ENCODE measurements at regions not wholly inside any gene's neighbourhood (a gene's known extent, or its start where the extent isn't known, plus 50 kb on each side); places are given as distances from the start of the nearest gene placed in this dataset.
"Not testable (repeated sequence)": the region's sequence is repeated elsewhere in the genome, so short reads cannot be mapped to it uniquely, and the experiment has no call there.

- H3K9me3 ChIP-seq (ENCODE audit: insufficient read depth, low read depth, low read length); H3K27me3 ChIP-seq (ENCODE audit: insufficient read depth, low read length); H2BK120ac ChIP-seq (ENCODE audit: insufficient read depth, low read length, poor library complexity); H4K12ac ChIP-seq (ENCODE audit: low read depth, low read length); H3K79me1 ChIP-seq (ENCODE audit: low read length); H3K27ac ChIP-seq (ENCODE audit: low read depth, low read length); H3K18ac ChIP-seq (ENCODE audit: low read length); H2BK5ac ChIP-seq (ENCODE audit: low read depth, low read length, poor library complexity); H4K8ac ChIP-seq (ENCODE audit: low read depth, low read length); H3K23ac ChIP-seq (ENCODE audit: low read length); H2AFZ ChIP-seq (ENCODE audit: insufficient read depth, low read length, poor library complexity); H3K79me2 ChIP-seq (ENCODE audit: control insufficient read depth, insufficient read depth, low read length, poor library complexity); H4K91ac ChIP-seq (ENCODE audit: low read depth, low read length); H2AK5ac ChIP-seq (ENCODE audit: low read length); H3K4ac ChIP-seq (ENCODE audit: low read depth, low read length); H3K36me3 ChIP-seq (ENCODE audit: control insufficient read depth in 1 of 2, insufficient read depth in 2 of 2, low read length in 2 of 2); H3K4me1 ChIP-seq (ENCODE audit: control insufficient read depth in 1 of 2, insufficient read depth in 2 of 2, low read length in 2 of 2); H3K4me3 ChIP-seq (ENCODE audit: low read depth, low read length); H3K9ac ChIP-seq (ENCODE audit: low read length); H3K4me2 ChIP-seq (ENCODE audit: low read length); H3K14ac ChIP-seq (ENCODE audit: low read length); H2BK12ac ChIP-seq (ENCODE audit: low read length); DNase-seq: not testable (repeated sequence)
- WGBS (ENCODE audit: extremely low coverage, insufficient coverage, insufficient read length), result no CpG with 5 or more reads among the region's 1 CpG
These were observed 132.7 kb downstream of the SNX10 start for GRCh38 chr7:26424319-26424718.

- no peaks in the 10 kb centered on the region for H3K79me1 ChIP-seq (ENCODE audit: low read length)
- no CpG with 5 or more reads among the region's 1 CpG for WGBS (ENCODE audit: extremely low coverage, insufficient coverage, insufficient read length)
- no peak overlapping the region for H4K12ac ChIP-seq (ENCODE audit: low read depth, low read length)
- H3K79me2 ChIP-seq (ENCODE audit: control insufficient read depth, insufficient read depth, low read length, poor library complexity), result no peaks in the 10 kb centered on the region
- H2AK5ac ChIP-seq (ENCODE audit: low read length), result no peak overlapping the region
- no peak overlapping the region for H3K4me3 ChIP-seq (ENCODE audit: low read depth, low read length)
- H2BK5ac ChIP-seq (ENCODE audit: low read depth, low read length, poor library complexity), result no peak overlapping the region
- H3K27ac ChIP-seq (ENCODE audit: low read depth, low read length), result no peak overlapping the region
- H3K4me2 ChIP-seq (ENCODE audit: low read length), result no peak overlapping the region
- no peak overlapping the region for H3K23ac ChIP-seq (ENCODE audit: low read length)
- no peak overlapping the region for H3K9ac ChIP-seq (ENCODE audit: low read length)
- DNase-seq, result no peak
- no peak overlapping the region for H4K91ac ChIP-seq (ENCODE audit: low read depth, low read length)
- no peaks in the 10 kb centered on the region for H3K36me3 ChIP-seq (ENCODE audit: control insufficient read depth in 1 of 2, insufficient read depth in 2 of 2, low read length in 2 of 2)
- H3K27me3 ChIP-seq (ENCODE audit: insufficient read depth, low read length), result no peaks in the 10 kb centered on the region
- no peak overlapping the region for H2AFZ ChIP-seq (ENCODE audit: insufficient read depth, low read length, poor library complexity)
- no peak overlapping the region for H3K4ac ChIP-seq (ENCODE audit: low read depth, low read length)
- H3K9me3 ChIP-seq (ENCODE audit: insufficient read depth, low read depth, low read length), result no peaks in the 10 kb centered on the region
- H3K14ac ChIP-seq (ENCODE audit: low read length), result no peak overlapping the region
- no peaks in the 10 kb centered on the region for H3K4me1 ChIP-seq (ENCODE audit: control insufficient read depth in 1 of 2, insufficient read depth in 2 of 2, low read length in 2 of 2)
- no peak overlapping the region for H4K8ac ChIP-seq (ENCODE audit: low read depth, low read length)
- no peak overlapping the region for H3K18ac ChIP-seq (ENCODE audit: low read length)
- H2BK12ac ChIP-seq (ENCODE audit: low read length), result no peak overlapping the region
- no peak overlapping the region for H2BK120ac ChIP-seq (ENCODE audit: insufficient read depth, low read length, poor library complexity)
These were observed 134.0 kb downstream of the SNX10 start for GRCh38 chr7:26425655-26426054.

- H3K4me2 ChIP-seq (ENCODE audit: low read length), result no peak overlapping the region
- no peak for DNase-seq
- no peak overlapping the region for H3K4ac ChIP-seq (ENCODE audit: low read depth, low read length)
- H4K91ac ChIP-seq (ENCODE audit: low read depth, low read length), result no peak overlapping the region
- no peaks in the 10 kb centered on the region for H3K9me3 ChIP-seq (ENCODE audit: insufficient read depth, low read depth, low read length)
- no peak overlapping the region for H2AFZ ChIP-seq (ENCODE audit: insufficient read depth, low read length, poor library complexity)
- H3K36me3 ChIP-seq (ENCODE audit: control insufficient read depth in 1 of 2, insufficient read depth in 2 of 2, low read length in 2 of 2), result no peaks in the 10 kb centered on the region
- H3K9ac ChIP-seq (ENCODE audit: low read length), result no peak overlapping the region
- no peaks in the 10 kb centered on the region for H3K79me1 ChIP-seq (ENCODE audit: low read length)
- H3K27ac ChIP-seq (ENCODE audit: low read depth, low read length), result no peak overlapping the region
- H4K12ac ChIP-seq (ENCODE audit: low read depth, low read length), result no peak overlapping the region
- H3K23ac ChIP-seq (ENCODE audit: low read length), result no peak overlapping the region
- H2AK5ac ChIP-seq (ENCODE audit: low read length), result no peak overlapping the region
- no peak overlapping the region for H3K18ac ChIP-seq (ENCODE audit: low read length)
- no peak overlapping the region for H3K4me3 ChIP-seq (ENCODE audit: low read depth, low read length)
- H2BK120ac ChIP-seq (ENCODE audit: insufficient read depth, low read length, poor library complexity), result no peak overlapping the region
- no peaks in the 10 kb centered on the region for H3K79me2 ChIP-seq (ENCODE audit: control insufficient read depth, insufficient read depth, low read length, poor library complexity)
- H2BK5ac ChIP-seq (ENCODE audit: low read depth, low read length, poor library complexity), result no peak overlapping the region
- WGBS (ENCODE audit: extremely low coverage, insufficient coverage, insufficient read length), result no CpG with 5 or more reads among the region's 5 CpGs
- H3K14ac ChIP-seq (ENCODE audit: low read length), result no peak overlapping the region
- no peaks in the 10 kb centered on the region for H3K27me3 ChIP-seq (ENCODE audit: insufficient read depth, low read length)
- H3K4me1 ChIP-seq (ENCODE audit: control insufficient read depth in 1 of 2, insufficient read depth in 2 of 2, low read length in 2 of 2), result no peaks in the 10 kb centered on the region
- H2BK12ac ChIP-seq (ENCODE audit: low read length), result no peak overlapping the region
- H4K8ac ChIP-seq (ENCODE audit: low read depth, low read length), result no peak overlapping the region
These were observed 134.4 kb downstream of the SNX10 start for GRCh38 chr7:26426096-26426495.

- WGBS (ENCODE audit: extremely low coverage, insufficient coverage, insufficient read length), result no CpG with 5 or more reads among the region's 3 CpGs
- DNase-seq, result no peak
- no peaks in the 10 kb centered on the region for H3K27me3 ChIP-seq (ENCODE audit: insufficient read depth, low read length)
- H2AFZ ChIP-seq (ENCODE audit: insufficient read depth, low read length, poor library complexity), result no peak overlapping the region
- H2BK120ac ChIP-seq (ENCODE audit: insufficient read depth, low read length, poor library complexity), result no peak overlapping the region
- H4K8ac ChIP-seq (ENCODE audit: low read depth, low read length), result no peak overlapping the region
- H4K91ac ChIP-seq (ENCODE audit: low read depth, low read length), result no peak overlapping the region
- H2AK5ac ChIP-seq (ENCODE audit: low read length), result no peak overlapping the region
- no peak overlapping the region for H3K9ac ChIP-seq (ENCODE audit: low read length)
- no peak overlapping the region for H2BK5ac ChIP-seq (ENCODE audit: low read depth, low read length, poor library complexity)
- no peak overlapping the region for H3K27ac ChIP-seq (ENCODE audit: low read depth, low read length)
- H3K14ac ChIP-seq (ENCODE audit: low read length), result no peak overlapping the region
- no peaks in the 10 kb centered on the region for H3K9me3 ChIP-seq (ENCODE audit: insufficient read depth, low read depth, low read length)
- H3K4me3 ChIP-seq (ENCODE audit: low read depth, low read length), result no peak overlapping the region
- H3K79me2 ChIP-seq (ENCODE audit: control insufficient read depth, insufficient read depth, low read length, poor library complexity), result no peaks in the 10 kb centered on the region
- no peaks in the 10 kb centered on the region for H3K79me1 ChIP-seq (ENCODE audit: low read length)
- no peak overlapping the region for H4K12ac ChIP-seq (ENCODE audit: low read depth, low read length)
- no peak overlapping the region for H3K4ac ChIP-seq (ENCODE audit: low read depth, low read length)
- no peak overlapping the region for H2BK12ac ChIP-seq (ENCODE audit: low read length)
- H3K4me1 ChIP-seq (ENCODE audit: control insufficient read depth in 1 of 2, insufficient read depth in 2 of 2, low read length in 2 of 2), result no peaks in the 10 kb centered on the region
- H3K18ac ChIP-seq (ENCODE audit: low read length), result no peak overlapping the region
- no peak overlapping the region for H3K23ac ChIP-seq (ENCODE audit: low read length)
- H3K4me2 ChIP-seq (ENCODE audit: low read length), result no peak overlapping the region
- no peaks in the 10 kb centered on the region for H3K36me3 ChIP-seq (ENCODE audit: control insufficient read depth in 1 of 2, insufficient read depth in 2 of 2, low read length in 2 of 2)
These were observed 136.9 kb downstream of the SNX10 start for GRCh38 chr7:26428571-26428970.

Data from trophoblast cell (in vitro differentiated cells and primary cell).